Fibroblast of mammary gland (primary cell): ENCODE measurements at regions not wholly inside any gene's neighbourhood (a gene's known extent, or its start where the extent isn't known, plus 50 kb on each side); places are given as distances from the start of the nearest gene placed in this dataset.

Experiments used
- DNase-seq: peaks from one replicate; pipeline ENCODE4 v3.0.0-alpha.2; 2010; ENCODE audit warnings: low read depth
- H3K4me3 ChIP-seq: 2 replicates; pipeline ENCODE4 v1.5.1; 2011; ENCODE audit warnings: low read depth, mild to moderate bottlenecking, low read length, moderate library complexity; ENCODE audit not compliant: control insufficient read depth
- CTCF ChIP-seq: conservative IDR thresholded peaks from 2 replicates; pipeline ENCODE4 v1.5.1; 2011; ENCODE audit warnings: low read depth, low read length, inconsistent platforms; ENCODE audit not compliant: control insufficient read depth, insufficient read depth

- no peak overlapping the region for H3K4me3 ChIP-seq
- no peak for TF ChIP-seq CTCF
- no peak for DNase-seq
These were observed 860.5 kb downstream of the CCSER2 start for GRCh38 chr10:85188770-85189484.

GRCh38 chr10:85193796-85194195 is 865.4 kb downstream of the CCSER2 start:
- no peak for DNase-seq
- no peak overlapping the region for H3K4me3 ChIP-seq
- no peak for TF ChIP-seq CTCF

GRCh38 chr10:85194706-85195105 is 866.3 kb downstream of the CCSER2 start:
- H3K4me3 ChIP-seq = no peak overlapping the region
- TF ChIP-seq CTCF = no peak
- no peak for DNase-seq

- no peak overlapping the region for H3K4me3 ChIP-seq
- DNase-seq = no peak
- TF ChIP-seq CTCF = no peak
These were observed 867.2 kb downstream of the CCSER2 start for GRCh38 chr10:85195596-85195995.

- DNase-seq = no peak
- no peak for TF ChIP-seq CTCF
- no peak overlapping the region for H3K4me3 ChIP-seq
These were observed 876.4 kb downstream of the CCSER2 start for GRCh38 chr10:85204814-85205213.

GRCh38 chr10:85212526-85212925 is 884.1 kb downstream of the CCSER2 start:
- no peak for DNase-seq
- no peak overlapping the region for H3K4me3 ChIP-seq
- TF ChIP-seq CTCF = no peak

- H3K4me3 ChIP-seq = no peak overlapping the region
- no peak for DNase-seq
- no peak for TF ChIP-seq CTCF
These were observed 885.1 kb downstream of the CCSER2 start for GRCh38 chr10:85213493-85213892.
